ENCODE measurements at regions not wholly inside any gene's neighbourhood (a gene's known extent, or its start where the extent isn't known, plus 50 kb on each side); places are given as distances from the start of the nearest gene placed in this dataset.
"Not testable (repeated sequence)": the region's sequence is repeated elsewhere in the genome, so short reads cannot be mapped to it uniquely, and the experiment has no call there.

GRCh38 chr16:32116080-32116479, 137.0 kb upstream of the TP53TG3D start:
- DNase-seq (ENCODE audit: low read depth in 3 of 3) = no peak

- not testable (repeated sequence) for DNase-seq (ENCODE audit: low read depth in 3 of 3)
Observed at GRCh38 chr16:32116533-32116932, 136.6 kb upstream of the TP53TG3D start.

- DNase-seq (ENCODE audit: low read depth in 3 of 3) = not testable (repeated sequence)
Observed at GRCh38 chr16:32120372-32120771, 132.7 kb upstream of the TP53TG3D start.

- not testable (repeated sequence) for DNase-seq (ENCODE audit: low read depth in 3 of 3)
Observed at GRCh38 chr16:32120779-32121178, 132.3 kb upstream of the TP53TG3D start.

- not testable (repeated sequence) for DNase-seq (ENCODE audit: low read depth in 3 of 3)
Observed at GRCh38 chr16:32121273-32121900, 131.7 kb upstream of the TP53TG3D start.

GRCh38 chr16:32152434-32152833, 100.7 kb upstream of the TP53TG3D start:
- not testable (repeated sequence) for DNase-seq (ENCODE audit: low read depth in 3 of 3)

GRCh38 chr16:32187918-32188669, 65.0 kb upstream of the TP53TG3D start:
- not testable (repeated sequence) for DNase-seq (ENCODE audit: low read depth in 3 of 3)

- DNase-seq (ENCODE audit: low read depth in 3 of 3) = not testable (repeated sequence)
Observed at GRCh38 chr16:32202585-32202984, 50.5 kb upstream of the TP53TG3D start.
